KOPT-K1 (cell line): ENCODE measurements at regions not wholly inside any gene's neighbourhood (a gene's known extent, or its start where the extent isn't known, plus 50 kb on each side); places are given as distances from the start of the nearest gene placed in this dataset.

Experiments
- H3K27ac ChIP-seq: fragments of 200-600 bp; sonication (generic); 2 replicates; pipeline ENCODE4 v1.5.1; 2016; ENCODE audit warnings: antibody characterized with exemption, mild to moderate bottlenecking, low read depth, low read length; ENCODE audit not compliant: poor library complexity, severe bottlenecking
- H3K36me3 ChIP-seq: fragments of 200-600 bp; sonication (generic); 2 replicates; pipeline ENCODE4 v1.5.1; 2017; ENCODE audit warnings: antibody characterized with exemption, mild to moderate bottlenecking, low read length, moderate library complexity; ENCODE audit not compliant: insufficient read depth
- H3K9me3 ChIP-seq: fragments of 200-600 bp; sonication (generic); 2 replicates; pipeline ENCODE4 v1.5.1; 2017; ENCODE audit warnings: antibody characterized with exemption, low read length, mild to moderate bottlenecking; ENCODE audit not compliant: insufficient read depth, poor library complexity, severe bottlenecking

DNA sequence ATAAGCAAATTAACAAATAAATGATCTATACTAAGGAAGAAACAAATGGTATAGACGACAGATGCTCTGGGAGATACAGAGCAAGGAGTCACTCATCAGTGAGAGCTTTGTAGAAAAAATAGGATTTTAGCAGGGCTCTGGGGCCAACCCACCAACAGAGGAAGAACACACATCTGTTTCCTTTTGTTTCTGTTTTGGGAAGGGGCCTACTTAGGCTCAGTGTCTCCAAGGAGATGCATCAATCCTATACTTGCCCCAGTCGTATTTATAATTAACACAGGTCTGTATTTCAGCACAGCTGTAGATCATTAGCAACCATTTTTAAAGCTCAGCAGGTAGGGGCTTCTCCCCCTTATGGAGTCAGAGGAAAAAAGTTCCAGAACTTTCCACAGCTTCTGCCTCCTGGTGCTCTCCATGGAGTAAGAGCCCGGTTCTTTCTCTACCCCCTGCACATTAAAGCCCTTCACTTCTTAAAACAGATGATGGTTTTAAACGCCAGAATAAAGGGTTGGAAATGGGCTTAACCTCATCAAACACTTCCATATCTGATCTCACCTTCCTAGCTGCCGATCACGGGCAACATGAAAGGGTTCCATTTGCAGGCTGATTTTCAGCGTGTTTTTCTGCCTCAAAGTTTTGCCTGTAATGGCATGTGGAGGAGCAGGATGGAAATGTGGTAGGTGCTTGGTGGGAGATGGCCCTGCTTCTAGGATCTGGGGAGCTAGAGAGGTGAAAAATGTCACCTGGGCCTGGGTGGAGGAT, 291.7 kb downstream of the TCF7L2 start:
- Histone ChIP-seq H3K36me3 (no peaks in the 10 kb centered on the region), H3K27ac (no peak overlapping the region), H3K9me3 (no peaks in the 10 kb centered on the region)

DNA sequence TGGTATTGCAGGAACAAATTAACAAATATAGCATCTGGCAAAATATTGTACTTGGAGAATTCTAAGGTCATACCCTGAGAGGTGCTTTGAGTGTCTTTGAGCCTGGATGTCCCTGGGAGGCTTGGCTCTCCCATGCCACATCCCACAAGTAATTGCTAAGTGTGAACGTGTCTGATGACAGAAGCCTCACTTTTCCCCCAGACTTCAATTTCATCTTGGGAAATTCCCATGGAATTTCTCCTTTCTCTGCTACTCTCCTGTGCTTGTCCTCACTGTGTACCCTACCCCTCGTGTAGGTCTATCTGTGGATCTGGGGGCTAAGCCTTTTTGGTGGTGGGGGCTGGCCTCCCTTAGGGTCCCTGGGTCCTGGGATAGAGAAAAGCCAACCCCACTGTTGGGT, 293.3 kb downstream of the TCF7L2 start:
- Histone ChIP-seq H3K36me3 (no peaks in the 10 kb centered on the region), H3K9me3 (no peaks in the 10 kb centered on the region), H3K27ac (no peak overlapping the region)

DNA sequence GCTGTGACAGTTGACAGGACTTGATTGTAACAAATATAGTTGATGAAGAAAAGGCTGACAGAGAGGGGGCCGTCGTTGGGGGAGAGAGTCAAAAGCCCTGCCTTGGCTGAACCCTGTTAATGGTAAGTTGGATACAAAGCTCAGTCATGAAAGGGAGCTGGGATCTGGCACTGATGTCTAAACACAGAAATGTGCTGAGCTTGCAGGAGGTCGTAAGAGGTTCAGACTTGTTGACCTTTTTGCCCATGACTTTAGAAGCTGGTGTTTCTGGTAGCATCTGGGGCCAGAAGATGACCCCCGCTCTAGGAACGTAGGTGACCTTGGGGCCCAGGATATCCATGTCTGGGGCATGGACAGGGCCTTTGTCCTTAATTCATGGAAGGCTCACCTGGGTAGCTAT, 294.7 kb downstream of the TCF7L2 start:
- H3K27ac ChIP-seq: no peak overlapping the region
- H3K36me3 ChIP-seq: no peaks in the 10 kb centered on the region
- no peaks in the 10 kb centered on the region for H3K9me3 ChIP-seq

DNA sequence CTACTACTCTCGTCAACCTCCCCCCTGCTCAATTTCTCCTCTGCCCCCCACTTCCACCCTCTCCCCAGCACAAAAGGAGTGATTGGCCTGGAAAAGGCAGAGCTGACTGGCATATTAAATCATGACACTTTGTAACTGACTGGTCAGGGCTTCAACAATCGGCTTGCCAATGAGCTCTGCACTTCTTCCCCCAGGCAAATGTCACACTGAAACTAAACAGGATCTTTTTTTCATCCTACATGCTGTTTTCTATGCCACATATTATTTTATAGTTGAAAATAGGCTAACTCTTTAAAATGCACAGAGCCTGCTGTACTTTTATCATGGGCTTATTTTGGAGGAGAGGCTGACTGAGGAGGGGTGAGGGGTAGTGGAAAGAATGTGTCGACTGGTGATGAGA, 295.2 kb downstream of the TCF7L2 start:
- Histone ChIP-seq H3K36me3 (no peaks in the 10 kb centered on the region), H3K9me3 (no peaks in the 10 kb centered on the region), H3K27ac (no peak overlapping the region)

DNA sequence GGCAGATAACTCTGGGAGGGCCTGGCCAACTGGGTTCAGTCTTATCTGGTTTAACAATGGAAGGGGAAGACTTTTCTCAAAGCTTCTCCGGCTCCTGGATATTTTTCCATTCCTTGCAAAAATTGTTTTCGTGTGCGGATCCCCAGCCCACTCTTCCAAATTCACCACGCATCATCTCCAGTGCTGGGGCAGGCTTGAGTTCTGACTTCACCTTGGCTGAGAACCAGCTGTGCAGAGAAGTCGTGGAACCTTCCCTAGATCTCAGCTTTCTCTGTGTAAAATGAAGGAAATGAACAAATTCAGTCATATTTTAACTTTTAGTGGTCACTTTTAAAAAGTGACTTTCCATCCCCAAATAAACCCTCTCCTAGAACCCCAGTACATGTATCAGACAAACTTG, 297.0 kb downstream of the TCF7L2 start:
- H3K9me3 ChIP-seq: no peaks in the 10 kb centered on the region
- H3K27ac ChIP-seq: no peak overlapping the region
- H3K36me3 ChIP-seq: no peaks in the 10 kb centered on the region

DNA sequence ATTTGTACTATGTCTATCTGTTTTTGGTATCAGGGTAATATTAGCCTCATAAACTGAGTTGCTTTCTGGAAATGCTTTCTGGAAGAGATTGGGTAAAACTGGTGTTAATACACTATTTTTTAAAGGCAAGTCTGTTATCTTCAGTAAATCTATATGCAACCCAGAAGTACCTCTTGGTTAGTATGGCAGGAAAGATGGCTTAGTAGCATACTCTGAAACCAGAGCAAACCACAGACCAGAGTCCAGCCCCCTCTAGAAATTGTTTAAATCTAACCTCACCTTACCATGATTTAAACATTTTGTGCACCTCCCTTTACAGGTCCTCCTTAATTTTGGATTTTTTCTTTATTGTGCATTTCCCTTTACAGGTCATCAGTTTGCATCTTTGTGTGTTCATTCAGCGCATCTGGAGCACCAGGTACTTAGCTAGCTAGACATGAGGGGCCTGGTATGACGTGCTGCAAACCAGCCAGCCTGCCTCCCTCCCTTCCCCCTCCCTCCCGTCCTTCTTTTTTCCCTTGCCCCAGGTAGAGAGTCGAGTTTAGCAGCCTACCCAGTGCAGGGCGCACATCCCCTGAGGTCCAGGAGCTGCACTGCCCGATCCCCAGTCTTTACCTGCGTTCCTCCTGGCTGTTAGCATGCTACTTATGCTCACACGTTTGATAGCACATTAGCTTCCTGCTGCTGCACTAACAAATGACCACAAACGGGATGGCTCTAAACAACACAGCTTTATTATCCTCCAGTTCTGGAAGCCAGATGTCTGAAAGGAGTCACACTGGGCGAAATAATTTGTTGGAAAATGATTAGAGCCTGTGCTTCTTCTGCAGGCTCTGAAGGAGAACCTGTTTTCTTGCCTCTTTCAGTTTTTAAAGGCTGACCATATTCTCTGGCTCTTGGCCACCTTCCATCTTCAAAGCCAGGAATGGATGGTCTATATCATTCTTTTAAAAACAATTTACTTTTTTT, 299.9 kb upstream of the HABP2 start:
- no peak overlapping the region for H3K27ac ChIP-seq
- no peaks in the 10 kb centered on the region for H3K9me3 ChIP-seq
- no peaks in the 10 kb centered on the region for H3K36me3 ChIP-seq

DNA sequence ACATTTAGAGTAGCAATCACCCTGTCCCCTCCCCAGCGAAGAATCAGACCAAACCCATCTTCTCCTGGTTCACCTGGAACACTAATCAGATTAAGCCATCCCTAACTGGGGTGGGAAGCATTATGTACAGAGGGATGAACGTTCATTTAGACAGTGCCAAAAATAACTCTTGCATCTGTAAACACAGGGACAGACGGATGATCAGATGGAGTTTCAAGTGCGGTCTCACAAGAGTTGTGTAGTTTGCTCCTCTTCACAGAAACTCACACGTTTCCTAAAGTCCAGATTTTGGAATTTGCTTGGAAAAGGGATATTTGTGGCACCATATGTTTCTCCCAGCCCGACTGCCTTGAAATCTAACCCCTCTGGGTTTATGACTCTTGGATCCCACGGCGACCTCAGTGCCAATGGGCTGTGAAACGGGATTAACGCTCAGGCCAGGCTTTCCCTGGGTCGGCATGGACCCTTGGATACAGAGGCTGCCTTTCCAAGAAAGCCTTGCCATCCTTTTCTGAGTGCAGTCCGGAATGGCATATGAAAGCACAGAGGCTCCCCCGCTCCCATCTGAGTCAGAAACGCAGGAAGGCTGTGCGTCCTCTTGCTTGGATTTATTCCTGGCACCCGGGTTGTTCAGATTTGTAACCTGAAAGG, 293.2 kb upstream of the HABP2 start:
- Histone ChIP-seq H3K36me3 (no peaks in the 10 kb centered on the region), H3K27ac (no peak overlapping the region), H3K9me3 (no peaks in the 10 kb centered on the region)

DNA sequence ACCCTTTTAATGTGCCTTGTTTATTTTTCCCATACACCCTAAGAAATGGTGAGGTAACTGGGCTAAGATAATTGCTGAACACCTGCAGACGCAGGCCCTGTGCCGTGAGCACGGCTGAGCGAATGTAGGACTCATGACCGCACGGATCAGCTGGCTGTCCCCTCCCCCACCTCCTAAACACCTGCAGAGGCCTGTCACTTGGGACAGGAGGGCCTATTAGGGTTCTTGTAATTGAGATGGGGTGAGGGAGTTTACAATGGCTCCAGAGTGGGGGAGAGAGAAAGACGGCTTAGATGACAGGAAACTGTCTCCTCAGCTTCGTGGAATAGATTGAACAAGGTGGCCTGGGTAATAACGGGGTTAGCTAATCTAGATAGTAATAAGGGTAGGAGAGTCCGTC, 291.7 kb upstream of the HABP2 start:
- H3K9me3 ChIP-seq: no peaks in the 10 kb centered on the region
- no peaks in the 10 kb centered on the region for H3K36me3 ChIP-seq
- H3K27ac ChIP-seq: no peak overlapping the region

DNA sequence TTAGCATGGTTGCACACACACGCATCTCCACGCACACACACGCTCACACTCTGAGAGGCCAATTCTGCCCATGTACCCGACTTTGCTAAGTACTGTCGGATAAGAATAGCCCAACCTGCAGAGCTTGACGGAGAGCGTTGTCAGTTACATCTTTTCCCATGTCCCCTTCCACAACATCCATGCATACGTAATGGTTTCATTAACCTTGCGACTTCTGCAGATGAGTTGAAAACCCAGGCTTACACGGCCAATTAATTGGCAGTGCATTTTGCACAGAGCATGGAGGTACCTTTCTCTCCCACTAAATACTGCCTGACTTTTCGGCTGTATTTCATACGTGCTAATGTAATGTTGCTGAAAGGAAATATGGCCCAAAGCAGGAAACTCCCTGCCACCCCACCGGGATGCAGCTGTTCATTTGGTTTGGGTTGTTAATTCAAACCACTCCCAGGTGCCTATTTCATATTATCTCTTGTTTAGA, 291.2 kb upstream of the HABP2 start:
- Histone ChIP-seq H3K36me3 (no peaks in the 10 kb centered on the region), H3K9me3 (no peaks in the 10 kb centered on the region), H3K27ac (no peak overlapping the region)

DNA sequence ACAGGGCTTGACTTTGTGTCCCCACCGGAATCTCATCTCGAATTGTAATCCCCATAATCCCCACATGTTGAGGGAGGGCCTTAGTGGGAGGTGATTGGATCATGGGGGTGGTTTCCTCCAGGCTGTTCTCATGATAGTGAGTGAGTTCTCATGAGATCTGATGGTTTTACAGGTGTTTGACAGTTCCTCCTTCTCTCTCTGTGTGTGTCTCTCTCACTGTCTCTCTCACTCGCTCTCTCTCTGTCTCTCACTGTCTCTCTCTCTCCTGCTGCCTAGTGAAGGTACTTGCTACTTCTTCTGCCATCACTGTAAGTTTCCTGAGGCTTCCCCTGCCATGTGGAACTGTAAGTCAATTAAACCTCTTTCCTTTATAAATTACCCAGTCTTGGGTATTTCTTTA, 289.8 kb upstream of the HABP2 start:
- Histone ChIP-seq H3K9me3 (no peaks in the 10 kb centered on the region), H3K27ac (no peak overlapping the region), H3K36me3 (no peaks in the 10 kb centered on the region)

DNA sequence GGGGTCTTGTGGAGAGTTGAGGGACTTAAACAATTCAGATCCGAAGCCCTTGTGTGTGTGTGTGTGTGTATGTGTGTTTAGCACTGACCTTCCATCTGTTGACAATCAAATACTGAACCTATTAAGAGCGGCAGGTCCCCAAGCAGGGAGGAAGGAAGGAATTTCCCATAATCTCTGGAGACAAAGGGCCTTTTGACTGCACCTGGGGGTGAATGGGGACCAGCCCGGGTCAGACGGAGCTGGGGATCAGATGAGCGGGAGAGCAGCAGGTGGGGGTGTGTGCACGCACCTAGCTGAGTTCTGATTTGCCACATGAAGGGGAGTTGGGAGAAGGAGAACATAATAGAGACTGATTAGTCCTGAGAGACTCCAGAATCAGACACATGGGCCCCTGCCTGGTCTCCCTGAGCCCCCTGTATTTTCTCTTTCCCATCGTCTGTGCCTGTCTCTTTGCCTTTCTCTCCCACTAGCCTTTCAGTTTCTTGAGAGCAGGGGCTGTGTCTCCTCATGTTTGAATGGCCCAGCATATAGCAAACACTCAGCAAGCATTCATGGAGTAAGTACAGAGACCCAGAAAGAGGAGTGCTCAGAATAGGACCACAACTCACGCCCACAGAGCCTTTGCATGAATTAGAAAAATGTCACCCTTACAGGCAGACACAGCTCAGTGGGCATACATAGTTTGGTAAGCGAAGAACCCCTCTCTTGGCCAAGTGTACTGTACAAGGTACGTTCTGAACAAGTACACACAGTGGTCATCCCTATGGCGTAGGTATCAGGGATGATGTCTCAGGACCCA, 288.3 kb upstream of the HABP2 start:
- Histone ChIP-seq H3K9me3 (no peaks in the 10 kb centered on the region), H3K36me3 (no peaks in the 10 kb centered on the region), H3K27ac (no peak overlapping the region)

DNA sequence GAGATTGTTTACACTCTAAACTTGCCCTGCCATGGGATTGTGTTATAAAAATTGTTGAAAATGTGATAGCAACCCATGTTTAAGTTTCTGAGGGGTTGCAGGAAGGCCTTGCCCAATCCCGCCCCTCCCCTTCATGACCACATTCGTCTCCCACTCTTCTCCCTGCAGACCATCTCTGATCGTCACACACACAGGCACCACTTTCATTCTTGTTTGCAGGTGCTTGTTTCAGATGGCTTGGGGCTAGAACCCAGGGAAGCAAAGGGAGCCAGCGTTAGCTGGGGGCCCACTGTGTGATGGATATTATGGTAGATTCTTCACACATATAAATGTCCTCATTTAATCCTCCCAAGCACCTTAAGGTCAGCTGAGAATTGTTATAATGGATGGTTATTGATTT, 286.7 kb upstream of the HABP2 start:
- Histone ChIP-seq H3K36me3 (no peaks in the 10 kb centered on the region), H3K27ac (no peak overlapping the region), H3K9me3 (no peaks in the 10 kb centered on the region)

DNA sequence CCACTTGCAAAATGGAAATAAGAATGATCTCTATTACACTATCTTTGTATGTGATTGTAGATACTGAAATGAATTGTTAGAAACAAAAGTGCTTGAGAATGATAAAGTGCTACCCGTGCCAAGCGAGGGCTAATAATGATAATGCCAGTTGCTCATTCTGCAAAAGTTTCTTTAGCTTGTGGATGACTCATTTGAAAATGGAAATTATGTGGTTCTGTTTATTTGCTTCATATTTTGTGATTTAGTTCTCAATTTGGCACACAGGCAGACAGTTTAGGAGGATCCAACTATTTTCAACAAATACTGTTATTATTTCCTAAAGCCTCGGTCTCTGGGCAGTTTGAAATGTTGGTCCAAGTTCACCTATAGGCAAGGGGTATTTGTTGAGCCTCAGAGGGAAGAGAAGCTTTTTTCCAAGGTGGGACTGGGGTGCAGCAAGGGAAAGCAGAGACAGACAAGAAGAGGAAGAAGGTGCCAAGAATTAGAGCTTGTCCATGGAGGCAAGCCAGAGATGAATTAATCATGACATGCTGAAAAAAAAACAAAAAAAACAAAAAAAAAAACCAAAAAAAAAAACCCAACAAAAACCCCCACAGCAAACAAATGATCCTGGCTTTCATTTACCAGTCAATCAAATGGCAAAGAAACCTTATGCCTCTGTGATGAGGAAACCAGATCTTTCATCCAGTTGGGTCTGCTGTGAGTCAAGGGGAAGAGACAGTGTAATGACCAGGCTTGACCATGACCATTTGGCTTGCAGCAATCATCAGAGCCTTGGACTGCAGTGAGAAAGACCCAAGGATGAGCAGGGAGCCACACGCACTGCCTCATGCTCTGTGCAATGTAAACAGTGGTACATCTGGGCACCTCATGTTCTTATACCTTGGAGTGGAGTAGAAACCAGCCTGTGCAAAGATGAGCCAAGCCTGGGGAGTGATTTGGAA, 285.0 kb upstream of the HABP2 start:
- Histone ChIP-seq H3K9me3 (no peaks in the 10 kb centered on the region), H3K27ac (no peak overlapping the region), H3K36me3 (no peaks in the 10 kb centered on the region)

DNA sequence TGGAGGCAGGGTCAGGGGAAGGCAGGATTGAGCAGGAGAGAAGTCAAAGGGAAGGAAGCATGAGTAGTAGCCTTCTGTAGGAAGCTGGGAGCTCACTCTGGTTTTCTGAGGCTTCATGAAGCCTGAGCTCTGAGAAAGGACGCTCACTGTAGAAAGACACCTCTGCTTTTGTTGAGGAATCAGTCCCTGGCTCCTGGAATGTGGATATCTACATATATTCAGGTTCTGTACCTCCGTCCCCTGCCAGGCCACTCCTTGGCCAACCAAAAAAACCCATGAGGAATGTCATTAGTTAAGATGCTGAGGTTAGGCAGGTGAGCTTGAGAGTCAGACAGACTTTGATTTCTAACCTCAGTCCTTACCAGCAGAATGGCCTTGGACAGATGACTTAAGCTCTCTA, 283.5 kb upstream of the HABP2 start:
- Histone ChIP-seq H3K27ac (no peak overlapping the region), H3K9me3 (no peaks in the 10 kb centered on the region), H3K36me3 (no peaks in the 10 kb centered on the region)
